ENCODE measurements at regions not wholly inside any gene's neighbourhood (a gene's known extent, or its start where the extent isn't known, plus 50 kb on each side); places are given as distances from the start of the nearest gene placed in this dataset.
"Not testable (repeated sequence)": the region's sequence is repeated elsewhere in the genome, so short reads cannot be mapped to it uniquely, and the experiment has no call there.

GRCh38 chr12:24360057-24360456 is 410.6 kb upstream of the SOX5 start:
- Histone ChIP-seq H3K4me3 (ENCODE audit: severe bottlenecking) (no peak overlapping the region), H3K36me3 (ENCODE audit: low read depth) (no peaks in the 10 kb centered on the region), H3K27me3 (ENCODE audit: insufficient read depth, poor library complexity, severe bottlenecking) (no peaks in the 10 kb centered on the region), H3K9me3 (ENCODE audit: severe bottlenecking) (no peaks in the 10 kb centered on the region), H3K27ac (ENCODE audit: poor library complexity, severe bottlenecking) (no peak overlapping the region), H3K4me1 (ENCODE audit: insufficient read depth, poor library complexity, severe bottlenecking) (no peaks in the 10 kb centered on the region)
- ATAC-seq (ENCODE audit: low read depth): no peak
- no peak for TF ChIP-seq CTCF (IDR thresholded peaks at IDR 0.05; ENCODE audit: poor library complexity, severe bottlenecking)
- no peak for DNase-seq (ENCODE audit: low spot score)

DNA sequence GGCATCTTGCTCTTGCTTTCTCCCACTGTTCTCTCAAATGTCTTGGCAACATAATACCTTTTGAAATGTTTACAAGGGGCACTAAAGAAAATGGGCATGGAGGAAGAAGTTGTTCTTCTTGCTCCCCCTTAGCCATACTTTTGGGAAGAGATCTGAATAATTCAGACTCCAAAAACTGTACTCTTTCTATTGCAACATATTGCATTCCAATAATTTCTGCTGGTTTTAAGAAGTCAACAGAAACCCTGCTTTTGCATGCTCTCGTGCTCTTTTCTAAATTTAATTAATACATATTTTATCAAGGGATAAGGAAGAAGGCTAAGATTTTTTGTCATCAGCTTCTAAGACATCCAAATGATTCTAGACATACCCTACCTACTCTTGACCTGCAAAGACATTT is 409.9 kb upstream of the SOX5 start:
- TF ChIP-seq CTCF (IDR thresholded peaks at IDR 0.05; ENCODE audit: poor library complexity, severe bottlenecking): no peak
- H3K9me3 ChIP-seq (ENCODE audit: severe bottlenecking): no peaks in the 10 kb centered on the region
- no peak for ATAC-seq (ENCODE audit: low read depth)

DNA sequence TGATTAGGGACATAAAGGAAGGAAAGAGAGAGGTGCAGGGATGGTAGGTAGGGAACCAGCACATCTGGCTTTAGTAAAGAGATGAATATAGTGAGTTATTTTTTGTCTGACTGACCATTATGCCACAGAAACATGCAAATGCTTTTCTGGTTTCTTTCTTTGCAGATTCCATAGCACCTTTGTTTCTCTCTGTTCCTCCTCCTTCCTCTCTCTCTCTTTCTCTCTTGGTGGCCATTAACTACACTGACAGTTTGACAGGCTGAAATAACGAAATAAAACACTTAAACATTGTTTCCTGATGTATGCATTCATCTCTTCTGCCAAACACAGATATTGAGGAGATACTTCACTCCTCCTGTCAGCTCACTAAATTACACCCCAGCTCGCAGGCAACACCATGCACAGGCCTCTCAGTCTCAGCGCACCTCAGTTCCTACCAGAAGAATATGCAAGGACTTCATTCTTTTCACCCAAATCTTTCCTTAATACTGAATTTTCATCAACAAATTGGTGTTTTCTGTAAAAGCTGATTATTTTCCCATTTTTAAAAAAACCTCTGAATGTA is 406.9 kb upstream of the SOX5 start:
- Histone ChIP-seq H3K4me3 (ENCODE audit: severe bottlenecking) (no peak overlapping the region), H3K9me3 (ENCODE audit: severe bottlenecking) (no peaks in the 10 kb centered on the region), H3K27me3 (ENCODE audit: insufficient read depth, poor library complexity, severe bottlenecking) (no peaks in the 10 kb centered on the region), H3K27ac (ENCODE audit: poor library complexity, severe bottlenecking) (no peak overlapping the region), H3K36me3 (ENCODE audit: low read depth) (no peaks in the 10 kb centered on the region), H3K4me1 (ENCODE audit: insufficient read depth, poor library complexity, severe bottlenecking) (no peaks in the 10 kb centered on the region)
- DNase-seq (ENCODE audit: low spot score) (no peak), ATAC-seq (ENCODE audit: low read depth) (no peak)
- no peak for TF ChIP-seq CTCF (IDR thresholded peaks at IDR 0.05; ENCODE audit: poor library complexity, severe bottlenecking)

More for the DNA sequence above, 409.9 kb upstream of the SOX5 start:
- H3K27ac ChIP-seq (ENCODE audit: poor library complexity, severe bottlenecking): no peak overlapping the region
- H3K4me3 ChIP-seq (ENCODE audit: severe bottlenecking): no peak overlapping the region
- H3K4me1 ChIP-seq (ENCODE audit: insufficient read depth, poor library complexity, severe bottlenecking): no peaks in the 10 kb centered on the region
- DNase-seq (ENCODE audit: low spot score): no peak
- no peaks in the 10 kb centered on the region for H3K27me3 ChIP-seq (ENCODE audit: insufficient read depth, poor library complexity, severe bottlenecking)
- H3K36me3 ChIP-seq (ENCODE audit: low read depth): no peaks in the 10 kb centered on the region

- TF ChIP-seq CTCF (IDR thresholded peaks at IDR 0.05; ENCODE audit: poor library complexity, severe bottlenecking): no peak
- Histone ChIP-seq H3K4me1 (ENCODE audit: insufficient read depth, poor library complexity, severe bottlenecking) (no peaks in the 10 kb centered on the region), H3K27ac (ENCODE audit: poor library complexity, severe bottlenecking) (no peak overlapping the region), H3K4me3 (ENCODE audit: severe bottlenecking) (no peak overlapping the region), H3K36me3 (ENCODE audit: low read depth) (no peaks in the 10 kb centered on the region), H3K27me3 (ENCODE audit: insufficient read depth, poor library complexity, severe bottlenecking) (no peaks in the 10 kb centered on the region), H3K9me3 (ENCODE audit: severe bottlenecking) (no peaks in the 10 kb centered on the region)
- ATAC-seq (ENCODE audit: low read depth) (no peak), DNase-seq (ENCODE audit: low spot score) (no peak)
Observed at GRCh38 chr12:24352363-24352762, 402.9 kb upstream of the SOX5 start.

GRCh38 chr12:24349051-24349799 is 399.8 kb upstream of the SOX5 start:
- TF ChIP-seq CTCF (IDR thresholded peaks at IDR 0.05; ENCODE audit: poor library complexity, severe bottlenecking): no peak
- Histone ChIP-seq H3K27ac (ENCODE audit: poor library complexity, severe bottlenecking) (no peak overlapping the region), H3K27me3 (ENCODE audit: insufficient read depth, poor library complexity, severe bottlenecking) (no peaks in the 10 kb centered on the region), H3K4me3 (ENCODE audit: severe bottlenecking) (no peak overlapping the region), H3K9me3 (ENCODE audit: severe bottlenecking) (no peaks in the 10 kb centered on the region), H3K4me1 (ENCODE audit: insufficient read depth, poor library complexity, severe bottlenecking) (no peaks in the 10 kb centered on the region), H3K36me3 (ENCODE audit: low read depth) (no peaks in the 10 kb centered on the region)
- no peak for ATAC-seq (ENCODE audit: low read depth)
- DNase-seq (ENCODE audit: low spot score): no peak

GRCh38 chr12:24348180-24348579 is 398.7 kb upstream of the SOX5 start:
- not testable (repeated sequence) for H3K27ac ChIP-seq (ENCODE audit: poor library complexity, severe bottlenecking); H3K27me3 ChIP-seq (ENCODE audit: insufficient read depth, poor library complexity, severe bottlenecking); ATAC-seq (ENCODE audit: low read depth); H3K9me3 ChIP-seq (ENCODE audit: severe bottlenecking); DNase-seq (ENCODE audit: low spot score); H3K36me3 ChIP-seq (ENCODE audit: low read depth); H3K4me3 ChIP-seq (ENCODE audit: severe bottlenecking); H3K4me1 ChIP-seq (ENCODE audit: insufficient read depth, poor library complexity, severe bottlenecking)

Data from RWPE2 (cell line).